ENCODE measurements at regions not wholly inside any gene's neighbourhood (a gene's known extent, or its start where the extent isn't known, plus 50 kb on each side); places are given as distances from the start of the nearest gene placed in this dataset.

- Histone ChIP-seq H3K27ac (peak overlapping the region in 1 of 4 donors; percentile 55), H3K4me1 (peaks cover 0 to 12% (median 2%) of the 10 kb centered on the region in 4 donors), H3K27me3 (no peaks in the 10 kb centered on the region), H3K36me3 (no peaks in the 10 kb centered on the region), H3K4me3 (peak overlapping the region in 3 of 4 donors; percentile 30 to 63 (median 44)), H3K9me3 (no peaks in the 10 kb centered on the region)
- no peak for DNase-seq (ENCODE audit: low spot score in 2 of 2)
- TF ChIP-seq POLR2A (IDR thresholded peaks at IDR 0.05) (no peak), CTCF (IDR thresholded peaks at IDR 0.05) (no peak), EP300 (IDR thresholded peaks at IDR 0.05) (no peak)
- 65 to 67% methylated on average over 9 of the region's 9 CpGs for WGBS, 2 donors
These were observed 55.3 kb upstream of the HNRNPU start for GRCh38 chr1:244919320-244920282.

GRCh38 chr1:244918421-244919319 lies 54.3 kb upstream of the HNRNPU start:
- Histone ChIP-seq H3K4me3 (peak overlapping the region; percentile 23 to 63 (median 37)), H3K27ac (peak overlapping the region in 2 of 4 donors; percentile 28 to 55), H3K9me3 (no peaks in the 10 kb centered on the region), H3K4me1 (peaks cover 0 to 12% (median 2%) of the 10 kb centered on the region in 4 donors), H3K36me3 (no peaks in the 10 kb centered on the region), H3K27me3 (no peaks in the 10 kb centered on the region)
- 5 to 7% methylated on average over 33 to 50 of the region's 62 CpGs for WGBS, 2 donors
- TF ChIP-seq CTCF (IDR thresholded peaks at IDR 0.05), result peak in 1 of 5 experiments; percentile 24
- TF ChIP-seq POLR2A (IDR thresholded peaks at IDR 0.05), result no peak
- DNase-seq (ENCODE audit: low spot score in 2 of 2), result no peak

- Histone ChIP-seq H3K4me3 (no peak overlapping the region), H3K27me3 (no peaks in the 10 kb centered on the region), H3K36me3 (no peaks in the 10 kb centered on the region), H3K9me3 (no peaks in the 10 kb centered on the region), H3K4me1 (peaks cover 0 to 12% (median 2%) of the 10 kb centered on the region in 4 donors), H3K27ac (no peak overlapping the region)
- WGBS, 2 donors, result 63 to 72% methylated on average over 14 of the region's 14 CpGs
- DNase-seq (ENCODE audit: low spot score in 2 of 2), result no peak
- TF ChIP-seq EP300 (IDR thresholded peaks at IDR 0.05) (no peak), POLR2A (IDR thresholded peaks at IDR 0.05) (no peak), CTCF (IDR thresholded peaks at IDR 0.05) (no peak)
These were observed 52.8 kb upstream of the HNRNPU start for GRCh38 chr1:244917073-244917670.

GRCh38 chr1:244915736-244916135 lies 51.4 kb upstream of the HNRNPU start:
- Histone ChIP-seq H3K9me3 (no peaks in the 10 kb centered on the region), H3K27ac (no peak overlapping the region), H3K27me3 (no peaks in the 10 kb centered on the region), H3K4me3 (no peak overlapping the region), H3K4me1 (peaks cover 0 to 12% (median 2%) of the 10 kb centered on the region in 4 donors), H3K36me3 (no peaks in the 10 kb centered on the region)
- WGBS, 2 donors, result 83 to 88% methylated on average over 7 of the region's 7 CpGs
- DNase-seq (ENCODE audit: low spot score in 2 of 2), result no peak
- TF ChIP-seq EP300 (IDR thresholded peaks at IDR 0.05) (no peak), POLR2A (IDR thresholded peaks at IDR 0.05) (no peak), CTCF (IDR thresholded peaks at IDR 0.05) (no peak)

Measured in tibial nerve (tissue), 4 donors.